HG03457 (cell line): ENCODE measurements at regions not wholly inside any gene's neighbourhood (a gene's known extent, or its start where the extent isn't known, plus 50 kb on each side); places are given as distances from the start of the nearest gene placed in this dataset.
"Not testable (repeated sequence)": the region's sequence is repeated elsewhere in the genome, so short reads cannot be mapped to it uniquely, and the experiment has no call there.

Source experiments
- ATAC-seq: cut with Tn5 transposase; IDR thresholded peaks from one replicate; pipeline ENCODE4 v1.9.1; 2021; ENCODE audit warnings: moderate number of reproducible peaks; ENCODE audit not compliant: unreplicated experiment

- ATAC-seq, result no peak
Observed at GRCh38 chr10:44724415-44725174, 186.5 kb upstream of the TMEM72 start.

- peak; percentile 69 for ATAC-seq
Observed at GRCh38 chr10:44725404-44725803, 185.7 kb upstream of the TMEM72 start.

DNA sequence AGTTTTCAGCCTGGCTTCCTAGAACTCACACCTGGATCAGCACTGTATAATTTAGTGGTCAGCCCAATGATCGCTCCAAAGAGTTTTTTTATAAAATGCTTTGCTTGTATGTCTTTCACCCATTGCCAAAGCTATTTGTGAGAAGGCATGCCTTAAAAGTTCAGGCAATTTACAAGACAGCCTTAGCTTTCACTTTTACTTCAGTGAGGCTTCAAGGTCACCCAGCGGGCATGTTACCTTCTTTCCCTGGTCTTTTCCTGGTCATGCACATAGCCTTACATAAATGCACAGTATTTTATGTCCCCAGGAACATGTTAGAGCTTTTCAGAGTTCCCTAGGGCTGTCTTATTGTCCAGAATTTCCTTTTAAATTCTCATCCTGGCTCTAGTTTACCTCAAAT lies 179.9 kb upstream of the TMEM72 start:
- no peak for ATAC-seq

DNA sequence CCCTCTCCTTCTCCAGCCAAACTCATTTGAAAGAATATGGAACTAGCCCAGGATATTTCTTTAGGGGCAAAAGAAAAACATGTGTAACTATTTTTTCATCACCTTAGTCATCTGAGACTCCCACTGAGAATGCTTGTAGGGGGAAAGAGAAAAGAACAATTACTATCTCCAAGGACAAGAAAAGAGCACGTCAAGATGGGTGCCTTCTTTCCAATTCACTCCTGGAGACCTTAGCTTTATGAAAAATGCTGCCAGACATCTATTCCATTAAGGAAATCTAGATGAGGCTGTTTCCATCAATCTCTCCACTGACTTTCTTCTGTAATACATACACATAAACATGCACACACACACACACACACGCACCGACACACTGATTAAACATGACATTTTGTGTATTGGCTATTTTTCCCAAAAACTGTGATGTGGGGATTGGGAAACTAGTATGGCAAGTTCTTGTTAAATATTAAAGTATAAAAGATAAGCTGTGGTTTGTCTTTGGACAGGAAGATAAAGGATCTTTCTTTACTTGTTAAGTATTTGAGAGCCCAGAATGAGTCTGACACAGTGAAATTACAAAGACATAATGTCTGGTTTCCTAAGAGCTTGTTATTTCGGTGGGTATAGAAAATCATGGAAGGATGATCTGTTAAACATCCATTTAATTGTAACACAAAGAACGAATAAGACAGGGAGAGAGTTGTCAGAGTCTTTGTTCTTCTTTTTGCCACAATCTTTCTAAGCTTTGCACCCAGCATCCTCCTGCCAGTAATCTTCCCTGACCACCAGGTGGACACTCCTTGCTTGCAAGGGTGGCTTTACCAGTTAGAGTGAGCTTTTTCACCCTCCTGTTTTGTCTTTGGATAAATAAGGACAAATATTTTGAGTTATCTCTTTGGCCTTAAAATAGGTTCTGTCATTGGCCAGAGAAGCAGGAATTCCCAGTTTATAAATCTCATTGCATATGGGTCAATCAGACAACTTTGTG lies 177.3 kb upstream of the TMEM72 start:
- ATAC-seq, result no peak

DNA sequence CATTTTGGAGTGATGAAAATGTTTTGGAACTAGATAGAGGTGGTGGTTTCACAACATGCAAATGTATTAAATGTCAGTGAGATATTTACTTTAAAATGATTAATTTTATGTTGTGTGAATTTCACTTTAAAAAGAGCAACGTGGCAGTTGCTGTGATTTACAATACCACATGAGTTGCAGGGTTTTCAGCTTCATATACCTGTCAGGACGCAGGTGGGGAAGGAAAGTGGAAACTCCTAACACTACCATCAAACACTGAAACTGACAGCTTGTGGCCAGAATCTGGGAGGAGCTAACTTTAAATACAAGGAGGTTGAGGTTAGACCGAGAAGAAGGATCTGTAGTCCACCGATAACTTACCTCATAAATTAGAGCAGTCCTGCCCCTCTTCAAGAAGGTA lies 168.9 kb upstream of the TMEM72 start:
- no peak for ATAC-seq

DNA sequence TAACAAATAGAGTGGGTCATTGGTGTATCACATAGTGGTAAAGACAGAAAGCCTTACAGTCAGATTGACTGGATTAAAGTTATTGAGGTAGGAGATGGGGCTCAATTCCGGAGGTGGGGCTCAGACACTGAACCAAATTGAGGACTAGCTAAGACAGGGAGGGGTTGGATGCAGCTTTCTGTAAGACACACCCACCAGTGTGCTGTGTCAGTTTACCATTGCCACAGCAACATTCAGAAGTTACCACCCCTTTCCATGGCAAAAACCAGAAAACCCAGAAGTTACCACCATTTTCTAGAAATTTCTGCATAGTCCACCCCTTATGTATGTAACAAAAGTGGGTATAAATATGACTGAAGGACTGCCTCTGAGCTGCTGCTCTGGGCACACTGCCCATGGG lies 167.6 kb upstream of the TMEM72 start:
- ATAC-seq, result no peak

GRCh38 chr10:44745920-44746319 lies 165.2 kb upstream of the TMEM72 start:
- ATAC-seq, result no peak

DNA sequence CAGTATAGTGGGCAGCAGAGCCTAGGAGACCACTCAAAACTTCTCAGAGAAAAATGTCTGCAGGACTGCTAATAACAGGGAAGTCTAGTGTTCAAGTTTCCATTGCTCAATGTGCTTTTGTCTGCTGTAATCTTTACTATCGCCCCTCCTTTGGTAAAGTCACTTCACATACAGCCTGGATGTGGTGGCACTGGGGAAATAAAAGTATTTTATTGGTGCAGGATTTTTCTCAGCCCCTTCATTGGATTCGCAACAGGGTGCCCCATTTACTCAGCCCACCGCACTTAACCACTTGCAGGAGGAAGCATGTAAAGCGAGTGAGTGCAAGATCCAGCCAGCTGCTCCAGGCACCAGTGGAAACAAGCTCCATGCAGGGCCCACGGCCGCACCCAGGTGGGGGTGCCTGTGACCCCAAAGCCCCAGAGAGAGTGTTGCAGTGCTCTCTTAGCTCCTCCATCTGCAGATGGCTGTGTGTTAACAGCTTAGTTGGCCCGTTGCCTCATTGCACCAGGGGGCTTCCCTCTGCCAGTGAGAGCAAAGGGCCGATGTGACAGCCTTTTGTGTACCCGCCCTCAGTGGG lies 163.5 kb upstream of the TMEM72 start:
- no peak for ATAC-seq

DNA sequence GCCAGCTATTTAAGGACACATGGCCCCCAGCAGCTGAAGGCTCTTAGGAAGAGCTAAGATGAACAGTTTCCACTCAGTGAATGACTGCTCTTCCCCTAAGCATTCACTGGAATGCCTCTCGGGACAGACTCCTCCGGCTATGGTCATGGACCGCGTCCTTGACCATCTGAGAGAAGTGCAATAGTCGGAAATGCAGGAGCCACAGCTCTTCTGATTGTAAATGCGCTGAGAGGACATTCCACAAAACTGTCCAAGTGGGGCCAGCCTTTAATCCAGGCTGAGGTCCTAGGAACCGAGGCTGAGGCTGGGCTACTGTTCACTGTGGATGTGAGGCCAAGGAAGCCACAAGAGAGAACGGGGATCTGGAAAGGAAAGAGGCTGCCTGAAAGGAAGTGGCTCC lies 162.0 kb upstream of the TMEM72 start:
- ATAC-seq, result no peak

DNA sequence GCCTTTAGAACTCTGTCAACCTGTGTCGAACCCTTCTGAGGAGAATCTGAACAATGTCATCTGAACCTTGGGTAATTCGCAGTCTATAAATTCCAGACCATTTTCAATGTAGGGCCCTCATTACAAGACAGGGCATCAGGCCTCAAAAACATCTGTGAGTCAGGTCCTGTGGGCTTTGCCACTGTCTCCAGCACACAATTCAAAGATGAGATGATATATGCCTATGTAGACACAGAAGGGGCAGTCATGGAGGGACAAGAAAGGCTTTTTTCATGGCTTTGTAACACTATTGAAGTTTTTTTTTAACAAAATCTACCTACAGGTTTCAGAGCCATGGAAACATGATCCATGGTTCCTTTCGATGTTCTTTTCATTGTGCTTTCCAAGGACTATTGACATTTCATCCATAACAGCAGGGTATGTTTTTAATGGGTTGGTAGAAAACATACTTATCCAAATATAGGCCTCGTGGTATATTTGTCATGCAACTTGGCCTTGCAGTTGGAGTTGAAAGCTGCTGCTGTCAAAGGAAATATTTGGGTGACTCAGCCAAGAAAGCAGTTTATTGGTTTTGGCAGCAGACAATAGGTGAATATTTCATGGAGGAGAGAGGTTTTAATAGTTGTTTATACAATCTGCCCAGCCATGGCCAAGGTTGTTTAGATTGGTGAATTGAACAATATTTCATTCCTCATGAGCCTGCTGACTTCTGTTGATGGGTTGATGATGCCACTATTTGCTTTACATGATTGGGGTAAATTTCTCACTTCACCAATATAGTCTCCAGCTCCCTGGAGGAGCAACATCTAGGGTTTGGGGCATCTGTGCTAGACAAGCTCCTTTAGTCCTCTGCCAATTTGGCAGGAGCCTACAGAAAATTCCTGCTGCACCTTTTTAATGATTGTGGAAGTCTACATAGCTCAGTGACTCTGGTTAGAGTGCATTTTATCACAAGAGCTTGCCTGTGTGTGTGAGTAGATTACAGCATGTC lies 158.4 kb upstream of the TMEM72 start:
- no peak for ATAC-seq

DNA sequence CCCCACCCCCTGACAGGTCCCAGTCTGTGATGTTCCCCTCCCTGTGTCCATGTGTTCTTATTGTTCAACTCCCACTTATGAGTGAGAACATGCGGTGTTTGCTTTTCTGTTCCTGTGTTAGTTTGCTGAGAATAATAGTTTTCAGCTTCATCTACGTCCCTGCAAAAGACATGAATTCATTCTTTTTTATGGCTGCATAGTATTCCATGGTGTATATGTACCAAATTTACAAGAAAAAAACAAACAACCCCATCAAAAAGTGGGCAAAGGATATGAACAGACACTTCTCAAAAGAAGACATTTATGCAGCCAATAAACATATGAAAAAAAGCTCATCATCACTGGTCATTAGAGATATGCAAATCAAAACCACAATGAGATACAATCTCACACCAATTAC lies 156.8 kb upstream of the TMEM72 start:
- ATAC-seq, result not testable (repeated sequence)

DNA sequence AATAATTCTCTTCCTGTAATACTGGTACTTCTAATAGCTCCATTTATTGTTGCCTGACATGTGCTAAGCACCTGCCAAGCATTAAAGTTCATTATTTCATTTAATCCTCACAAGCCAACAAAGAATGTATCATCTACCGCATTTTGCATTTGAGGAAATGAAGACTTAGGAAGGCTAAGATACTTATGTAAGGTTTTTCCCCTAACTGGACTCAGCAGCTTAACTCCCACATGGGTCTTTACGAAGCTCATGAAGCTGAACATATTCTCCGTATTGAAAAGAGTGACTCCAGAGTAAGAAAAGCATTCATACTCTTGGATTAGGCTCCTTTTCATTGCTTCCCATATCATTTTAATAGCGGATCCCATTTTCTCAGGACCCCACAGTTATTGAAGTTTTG lies 155.7 kb upstream of the TMEM72 start:
- ATAC-seq, result no peak

- no peak for ATAC-seq
Observed at GRCh38 chr10:44756216-44756615, 154.9 kb upstream of the TMEM72 start.

- no peak for ATAC-seq
Observed at GRCh38 chr10:44757551-44758205, 153.5 kb upstream of the TMEM72 start.

DNA sequence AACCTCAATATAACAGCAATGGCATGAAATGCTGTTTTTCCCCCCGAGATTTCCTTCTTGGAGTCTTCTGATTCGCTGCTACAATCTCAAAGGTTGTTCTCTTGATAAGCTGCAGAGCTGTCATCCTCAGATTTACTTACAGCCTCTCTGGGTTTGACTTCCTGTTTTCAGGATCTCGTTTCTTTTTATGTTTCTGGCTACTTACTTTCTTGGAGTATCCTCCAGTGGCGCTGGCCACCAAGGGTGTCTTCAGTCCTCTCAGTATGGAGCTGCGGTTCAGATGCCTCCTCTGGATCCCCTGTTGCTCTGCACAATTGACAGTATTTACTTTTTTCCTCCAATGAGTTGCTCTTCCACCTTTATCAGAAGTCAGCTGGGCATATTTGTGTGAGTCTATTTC lies 152.0 kb upstream of the TMEM72 start:
- ATAC-seq, result no peak

GRCh38 chr10:44760513-44760912 lies 150.6 kb upstream of the TMEM72 start:
- no peak for ATAC-seq

DNA sequence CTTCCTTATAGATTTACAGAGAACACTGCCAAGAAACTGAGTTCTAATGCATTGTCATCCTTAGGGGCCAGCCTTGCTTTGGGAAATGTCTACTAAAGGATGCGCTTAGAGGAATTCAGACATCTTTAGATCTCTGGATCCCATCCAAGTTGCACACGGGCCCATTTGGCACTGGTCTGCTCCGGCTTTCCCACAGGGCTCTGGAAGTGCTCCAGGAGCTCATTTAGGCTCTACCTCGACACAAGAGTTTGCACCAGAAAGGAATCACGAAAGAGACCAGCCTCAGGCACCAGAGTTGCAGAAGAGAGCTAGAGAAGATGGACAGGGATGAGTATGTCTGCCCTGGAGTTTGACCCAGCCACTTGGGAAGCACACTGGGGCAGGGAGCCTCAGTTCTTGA lies 150.1 kb upstream of the TMEM72 start:
- ATAC-seq, result no peak

DNA sequence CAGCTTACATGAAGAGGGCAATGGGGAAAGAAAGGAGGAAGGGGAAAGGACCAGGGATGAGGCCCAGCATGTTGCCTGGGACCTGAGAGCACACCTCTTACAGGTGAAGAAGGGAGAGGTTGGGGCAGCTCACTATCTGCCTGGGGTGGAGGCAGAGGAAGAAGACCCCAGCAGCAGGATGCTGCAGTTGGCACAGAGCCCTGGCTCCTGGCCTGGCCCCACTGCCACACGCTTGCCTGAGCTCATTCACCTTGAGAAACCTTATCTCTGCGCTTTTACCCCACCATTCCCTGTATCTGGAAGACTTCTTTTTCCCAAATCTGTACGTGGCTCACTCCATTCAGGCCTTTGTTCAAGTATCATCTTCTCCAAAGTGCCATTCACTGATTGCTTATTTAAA lies 147.8 kb upstream of the TMEM72 start:
- no peak for ATAC-seq

DNA sequence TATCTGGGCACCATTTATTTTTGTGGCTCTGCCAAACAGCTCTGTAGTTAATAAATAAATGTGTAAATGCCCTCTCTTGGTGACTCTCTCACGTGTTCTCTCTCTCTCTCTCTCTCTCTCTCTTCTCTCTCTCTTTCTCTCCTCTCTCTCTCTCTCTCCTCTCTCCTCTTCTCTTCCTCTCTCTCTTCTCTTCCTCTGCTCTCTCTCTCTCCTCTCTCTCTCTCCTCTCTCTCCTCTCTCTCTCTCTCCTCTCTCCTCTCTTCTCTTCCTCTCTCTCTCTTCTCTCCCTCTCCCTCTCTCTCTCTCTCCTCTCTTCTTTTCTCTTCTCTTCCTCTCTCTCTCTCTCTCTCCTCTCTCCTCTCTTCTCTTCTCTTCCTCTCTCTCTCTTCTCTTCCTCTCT lies 145.8 kb upstream of the TMEM72 start:
- ATAC-seq, result no peak

DNA sequence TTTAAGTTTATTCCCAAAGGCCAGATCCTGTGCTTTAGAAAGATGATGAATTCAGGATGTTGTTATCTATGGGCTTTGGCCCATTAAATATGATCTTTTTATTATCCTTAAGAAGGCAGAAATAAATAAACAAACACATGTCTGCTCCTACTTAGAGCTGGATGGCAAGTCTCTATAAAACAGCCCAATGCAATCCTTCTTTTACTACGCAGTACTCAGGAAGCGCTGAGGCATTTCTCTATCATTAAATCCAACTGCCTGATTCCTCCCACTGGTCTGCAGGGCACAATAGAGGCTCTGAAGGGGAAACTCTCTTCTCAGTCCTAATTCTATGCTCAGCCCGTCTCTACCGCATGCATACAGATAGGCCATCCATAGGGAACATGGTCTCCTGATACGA lies 144.5 kb upstream of the TMEM72 start:
- ATAC-seq, result no peak
